PC-9 (cell line): ENCODE measurements at regions not wholly inside any gene's neighbourhood (a gene's known extent, or its start where the extent isn't known, plus 50 kb on each side); places are given as distances from the start of the nearest gene placed in this dataset.

Source experiments
- EZH2 ChIP-seq: fragments of 200-600 bp; sonication (generic); IDR thresholded peaks from 2 replicates; pipeline ENCODE4 v1.8.0; 2017; ENCODE audit warnings: antibody characterized with exemption, low read depth
- TF ChIP-seq, protein P1 (sequence below): fragments of 200-600 bp; sonication (generic); conservative IDR thresholded peaks from 2 replicates; pipeline ENCODE4 v1.6.1; 2017; ENCODE audit warnings: mixed run types, antibody characterized with exemption, mild to moderate bottlenecking, moderate library complexity

- no peak for TF ChIP-seq EZH2
- TF ChIP-seq, protein P1, sequence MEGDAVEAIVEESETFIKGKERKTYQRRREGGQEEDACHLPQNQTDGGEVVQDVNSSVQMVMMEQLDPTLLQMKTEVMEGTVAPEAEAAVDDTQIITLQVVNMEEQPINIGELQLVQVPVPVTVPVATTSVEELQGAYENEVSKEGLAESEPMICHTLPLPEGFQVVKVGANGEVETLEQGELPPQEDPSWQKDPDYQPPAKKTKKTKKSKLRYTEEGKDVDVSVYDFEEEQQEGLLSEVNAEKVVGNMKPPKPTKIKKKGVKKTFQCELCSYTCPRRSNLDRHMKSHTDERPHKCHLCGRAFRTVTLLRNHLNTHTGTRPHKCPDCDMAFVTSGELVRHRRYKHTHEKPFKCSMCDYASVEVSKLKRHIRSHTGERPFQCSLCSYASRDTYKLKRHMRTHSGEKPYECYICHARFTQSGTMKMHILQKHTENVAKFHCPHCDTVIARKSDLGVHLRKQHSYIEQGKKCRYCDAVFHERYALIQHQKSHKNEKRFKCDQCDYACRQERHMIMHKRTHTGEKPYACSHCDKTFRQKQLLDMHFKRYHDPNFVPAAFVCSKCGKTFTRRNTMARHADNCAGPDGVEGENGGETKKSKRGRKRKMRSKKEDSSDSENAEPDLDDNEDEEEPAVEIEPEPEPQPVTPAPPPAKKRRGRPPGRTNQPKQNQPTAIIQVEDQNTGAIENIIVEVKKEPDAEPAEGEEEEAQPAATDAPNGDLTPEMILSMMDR, result no peak
These were observed 144.1 kb upstream of the ARHGAP20 start for GRCh38 chr11:110856340-110856739.
